HepG2 (cell line): ENCODE measurements at regions not wholly inside any gene's neighbourhood (a gene's known extent, or its start where the extent isn't known, plus 50 kb on each side); places are given as distances from the start of the nearest gene placed in this dataset.

ENCODE experiments used
- CTCF ChIP-seq: sonication (generic); formaldehyde crosslinking; IDR thresholded peaks from 2 replicates; pipeline ENCODE4 v1.5.0; 2020; ENCODE audit warnings: mild to moderate bottlenecking, missing genetic modification reagents, moderate library complexity
- RFX5 ChIP-seq: IDR thresholded peaks from 2 replicates; pipeline ENCODE4 v1.6.1; 2011; ENCODE audit warnings: low read depth, low read length, improper control_type of control experiment
- SATB2 ChIP-seq: sonication (generic); formaldehyde crosslinking; IDR thresholded peaks from 2 replicates; pipeline ENCODE4 v1.5.0; 2020; ENCODE audit warnings: missing genetic modification reagents
- ZNF343 ChIP-seq: sonication (generic); formaldehyde crosslinking; IDR thresholded peaks from 2 replicates; pipeline ENCODE4 v1.4.0; 2020; ENCODE audit warnings: mild to moderate bottlenecking, missing genetic modification reagents
- ZNF564 ChIP-seq: sonication (generic); formaldehyde crosslinking; IDR thresholded peaks from 2 replicates; pipeline ENCODE4 v1.8.1; 2023; ENCODE audit warnings: mild to moderate bottlenecking, missing genetic modification reagents
- ZNF607 ChIP-seq: sonication (generic); formaldehyde crosslinking; IDR thresholded peaks from 2 replicates; pipeline ENCODE4 v1.5.1; 2020; ENCODE audit warnings: missing genetic modification reagents, mild to moderate bottlenecking, borderline replicate concordance

- TF ChIP-seq RFX5 (no peak), ZNF343 (CRISPR knock-in tag) (no peak), ZNF607 (no peak), CTCF (no peak), ZNF564 (no peak), SATB2 (CRISPR knock-in tag) (no peak)
These were observed 212.3 kb upstream of the ARRDC3 start for GRCh38 chr5:91595424-91595823.
